ENCODE measurements at regions not wholly inside any gene's neighbourhood (a gene's known extent, or its start where the extent isn't known, plus 50 kb on each side); places are given as distances from the start of the nearest gene placed in this dataset.

DNA sequence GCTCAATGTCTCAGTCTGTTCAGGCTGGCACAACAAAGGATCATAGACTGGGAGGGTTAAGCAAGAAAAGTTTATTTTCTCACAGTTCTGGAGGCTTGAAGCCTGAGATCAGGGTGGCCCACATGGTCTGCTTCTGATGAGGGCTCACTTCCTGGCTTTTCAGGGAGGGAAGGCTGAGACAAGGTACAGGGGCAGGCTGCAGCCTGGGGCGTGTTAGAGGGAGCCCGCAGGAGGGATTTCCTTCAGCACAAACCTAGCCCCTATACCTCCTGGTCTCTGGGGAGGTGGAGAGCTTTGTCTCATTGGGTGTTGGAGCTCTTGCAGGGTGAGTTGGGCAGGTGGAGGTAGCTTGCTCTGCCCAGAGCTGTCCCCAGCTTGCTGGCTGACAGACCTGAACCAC is 81.1 kb upstream of the GPR6 start:
- TF ChIP-seq, protein P1, sequence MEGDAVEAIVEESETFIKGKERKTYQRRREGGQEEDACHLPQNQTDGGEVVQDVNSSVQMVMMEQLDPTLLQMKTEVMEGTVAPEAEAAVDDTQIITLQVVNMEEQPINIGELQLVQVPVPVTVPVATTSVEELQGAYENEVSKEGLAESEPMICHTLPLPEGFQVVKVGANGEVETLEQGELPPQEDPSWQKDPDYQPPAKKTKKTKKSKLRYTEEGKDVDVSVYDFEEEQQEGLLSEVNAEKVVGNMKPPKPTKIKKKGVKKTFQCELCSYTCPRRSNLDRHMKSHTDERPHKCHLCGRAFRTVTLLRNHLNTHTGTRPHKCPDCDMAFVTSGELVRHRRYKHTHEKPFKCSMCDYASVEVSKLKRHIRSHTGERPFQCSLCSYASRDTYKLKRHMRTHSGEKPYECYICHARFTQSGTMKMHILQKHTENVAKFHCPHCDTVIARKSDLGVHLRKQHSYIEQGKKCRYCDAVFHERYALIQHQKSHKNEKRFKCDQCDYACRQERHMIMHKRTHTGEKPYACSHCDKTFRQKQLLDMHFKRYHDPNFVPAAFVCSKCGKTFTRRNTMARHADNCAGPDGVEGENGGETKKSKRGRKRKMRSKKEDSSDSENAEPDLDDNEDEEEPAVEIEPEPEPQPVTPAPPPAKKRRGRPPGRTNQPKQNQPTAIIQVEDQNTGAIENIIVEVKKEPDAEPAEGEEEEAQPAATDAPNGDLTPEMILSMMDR (tag by site-specific recombination; IDR thresholded peaks at IDR 0.05) = no peak
- TF ChIP-seq, protein P2, sequence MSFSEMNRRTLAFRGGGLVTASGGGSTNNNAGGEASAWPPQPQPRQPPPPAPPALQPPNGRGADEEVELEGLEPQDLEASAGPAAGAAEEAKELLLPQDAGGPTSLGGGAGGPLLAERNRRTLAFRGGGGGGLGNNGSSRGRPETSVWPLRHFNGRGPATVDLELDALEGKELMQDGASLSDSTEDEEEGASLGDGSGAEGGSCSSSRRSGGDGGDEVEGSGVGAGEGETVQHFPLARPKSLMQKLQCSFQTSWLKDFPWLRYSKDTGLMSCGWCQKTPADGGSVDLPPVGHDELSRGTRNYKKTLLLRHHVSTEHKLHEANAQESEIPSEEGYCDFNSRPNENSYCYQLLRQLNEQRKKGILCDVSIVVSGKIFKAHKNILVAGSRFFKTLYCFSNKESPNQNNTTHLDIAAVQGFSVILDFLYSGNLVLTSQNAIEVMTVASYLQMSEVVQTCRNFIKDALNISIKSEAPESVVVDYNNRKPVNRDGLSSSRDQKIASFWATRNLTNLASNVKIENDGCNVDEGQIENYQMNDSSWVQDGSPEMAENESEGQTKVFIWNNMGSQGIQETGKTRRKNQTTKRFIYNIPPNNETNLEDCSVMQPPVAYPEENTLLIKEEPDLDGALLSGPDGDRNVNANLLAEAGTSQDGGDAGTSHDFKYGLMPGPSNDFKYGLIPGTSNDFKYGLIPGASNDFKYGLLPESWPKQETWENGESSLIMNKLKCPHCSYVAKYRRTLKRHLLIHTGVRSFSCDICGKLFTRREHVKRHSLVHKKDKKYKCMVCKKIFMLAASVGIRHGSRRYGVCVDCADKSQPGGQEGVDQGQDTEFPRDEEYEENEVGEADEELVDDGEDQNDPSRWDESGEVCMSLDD (tag by site-specific recombination; IDR thresholded peaks at IDR 0.05) = no peak
- TF ChIP-seq ZNF398 (tag by site-specific recombination; IDR thresholded peaks at IDR 0.05) (no peak), ZNF843 (tag by site-specific recombination; IDR thresholded peaks at IDR 0.05) (no peak), ZNF791 (tag by site-specific recombination; IDR thresholded peaks at IDR 0.05) (no peak), ZNF23 (tag by site-specific recombination; IDR thresholded peaks at IDR 0.05; ENCODE audit: borderline replicate concordance) (no peak), ZNF302 (tag by site-specific recombination; IDR thresholded peaks at IDR 0.05; ENCODE audit: low read depth) (no peak), GLIS2 (tag by site-specific recombination; IDR thresholded peaks at IDR 0.05) (no peak)

Measured in HEK293 (cell line).